MM.1S (cell line): ENCODE measurements at regions not wholly inside any gene's neighbourhood (a gene's known extent, or its start where the extent isn't known, plus 50 kb on each side); places are given as distances from the start of the nearest gene placed in this dataset.

Experiments
- DNase-seq: peaks from one replicate; pipeline ENCODE4 v3.0.0-alpha.2; 2015
- H2AFZ ChIP-seq: fragments of 300-600 bp; sonication (generic); 2 replicates; pipeline ENCODE4 v1.6.0; 2016; ENCODE audit warnings: antibody characterized with exemption, low read length
- H3F3A ChIP-seq: fragments of 300-600 bp; sonication (generic); 2 replicates; pipeline ENCODE4 v1.6.1; 2016; ENCODE audit warnings: mild to moderate bottlenecking, antibody characterized with exemption, low read length, moderate library complexity, mixed read lengths; ENCODE audit not compliant: insufficient read depth
- H3K27ac ChIP-seq: fragments of 300-600 bp; sonication (generic); 2 replicates; pipeline ENCODE4 v1.5.1; 2016; ENCODE audit warnings: mild to moderate bottlenecking, low read length
- H3K27me3 ChIP-seq: fragments of 300-600 bp; sonication (generic); replicated peaks from 2 replicates; pipeline ENCODE4 v1.6.0; 2016; ENCODE audit warnings: low read length; ENCODE audit not compliant: insufficient read depth
- H3K36me3 ChIP-seq: fragments of 300-600 bp; sonication (generic); replicated peaks from 2 replicates; pipeline ENCODE4 v1.6.1; 2016; ENCODE audit warnings: mild to moderate bottlenecking, low read length, mixed read lengths; ENCODE audit not compliant: insufficient read depth
- H3K4me1 ChIP-seq: fragments of 300-600 bp; sonication (generic); 2 replicates; pipeline ENCODE4 v1.6.1; 2016; ENCODE audit warnings: low read length, mixed read lengths
- H3K4me2 ChIP-seq: fragments of 300-600 bp; sonication (generic); 2 replicates; pipeline ENCODE4 v1.6.0; 2016; ENCODE audit warnings: low read depth, low read length
- H3K4me3 ChIP-seq: fragments of 300-600 bp; sonication (generic); 2 replicates; pipeline ENCODE4 v1.5.1; 2016; ENCODE audit warnings: low read length, mixed read lengths
- H3K79me2 ChIP-seq: fragments of 300-600 bp; sonication (generic); 2 replicates; pipeline ENCODE4 v1.6.1; 2016; ENCODE audit warnings: mixed run types, low read length, mixed read lengths
- H3K9ac ChIP-seq: fragments of 300-600 bp; sonication (generic); 2 replicates; pipeline ENCODE4 v1.6.1; 2016; ENCODE audit warnings: low read length, mixed read lengths
- H3K9me2 ChIP-seq: fragments of 300-600 bp; sonication (generic); replicated peaks from 2 replicates; pipeline ENCODE4 v1.6.1; 2016; ENCODE audit warnings: mild to moderate bottlenecking, low read length, mixed read lengths; ENCODE audit not compliant: insufficient read depth
- H3K9me3 ChIP-seq: fragments of 300-600 bp; sonication (generic); replicated peaks from 2 replicates; pipeline ENCODE4 v1.6.1; 2016; ENCODE audit warnings: mild to moderate bottlenecking, low read length, mixed read lengths; ENCODE audit not compliant: insufficient read depth
- H4K20me1 ChIP-seq: fragments of 300-600 bp; sonication (generic); 2 replicates; pipeline ENCODE4 v1.6.1; 2016; ENCODE audit warnings: mild to moderate bottlenecking, low read length, moderate library complexity, mixed read lengths; ENCODE audit not compliant: insufficient read depth
- EZH2 ChIP-seq: fragments of 300-600 bp; sonication (generic); optimal IDR thresholded peaks from 2 replicates; pipeline ENCODE3; 2017; ENCODE audit warnings: low read depth, mild to moderate bottlenecking, antibody characterized with exemption, low read length, mixed read lengths
- EZH2phosphoT487 ChIP-seq: fragments of 300-600 bp; sonication (generic); IDR thresholded peaks from 2 replicates; pipeline ENCODE4 v1.6.1; 2018; ENCODE audit warnings: antibody characterized with exemption, low read length
- TF ChIP-seq, protein P1 (sequence below): fragments of 300-600 bp; sonication (generic); IDR thresholded peaks from 2 replicates; pipeline ENCODE4 v1.5.1; 2016; ENCODE audit warnings: antibody characterized with exemption, low read length, mixed read lengths

DNA sequence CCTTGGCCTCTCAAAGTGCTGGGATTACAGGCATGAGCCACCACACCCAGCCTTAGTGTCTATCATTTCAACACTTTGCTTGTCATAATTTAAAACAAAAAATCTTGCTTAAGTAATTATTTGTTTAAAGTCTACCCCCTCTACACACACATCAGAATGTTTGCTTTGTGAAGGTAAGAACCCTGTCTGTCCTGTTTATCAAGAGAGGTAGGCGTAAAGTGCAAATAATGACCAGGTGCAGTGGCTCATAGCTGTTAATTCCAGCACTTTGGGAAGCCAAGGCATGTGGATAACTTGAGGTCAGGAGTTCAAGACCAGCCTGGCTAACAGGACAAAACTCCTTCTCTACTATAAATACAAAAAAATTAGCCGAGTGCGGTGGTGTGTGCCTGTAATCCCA lies 326.7 kb upstream of the CLNK start:
- no peaks in the 10 kb centered on the region for H3F3A ChIP-seq
- no peaks in the 10 kb centered on the region for H4K20me1 ChIP-seq
- no peak overlapping the region for H3K4me3 ChIP-seq
- H3K36me3 ChIP-seq = no peaks in the 10 kb centered on the region
- DNase-seq = no peak
- H3K9ac ChIP-seq = no peak overlapping the region
- TF ChIP-seq, protein P1, sequence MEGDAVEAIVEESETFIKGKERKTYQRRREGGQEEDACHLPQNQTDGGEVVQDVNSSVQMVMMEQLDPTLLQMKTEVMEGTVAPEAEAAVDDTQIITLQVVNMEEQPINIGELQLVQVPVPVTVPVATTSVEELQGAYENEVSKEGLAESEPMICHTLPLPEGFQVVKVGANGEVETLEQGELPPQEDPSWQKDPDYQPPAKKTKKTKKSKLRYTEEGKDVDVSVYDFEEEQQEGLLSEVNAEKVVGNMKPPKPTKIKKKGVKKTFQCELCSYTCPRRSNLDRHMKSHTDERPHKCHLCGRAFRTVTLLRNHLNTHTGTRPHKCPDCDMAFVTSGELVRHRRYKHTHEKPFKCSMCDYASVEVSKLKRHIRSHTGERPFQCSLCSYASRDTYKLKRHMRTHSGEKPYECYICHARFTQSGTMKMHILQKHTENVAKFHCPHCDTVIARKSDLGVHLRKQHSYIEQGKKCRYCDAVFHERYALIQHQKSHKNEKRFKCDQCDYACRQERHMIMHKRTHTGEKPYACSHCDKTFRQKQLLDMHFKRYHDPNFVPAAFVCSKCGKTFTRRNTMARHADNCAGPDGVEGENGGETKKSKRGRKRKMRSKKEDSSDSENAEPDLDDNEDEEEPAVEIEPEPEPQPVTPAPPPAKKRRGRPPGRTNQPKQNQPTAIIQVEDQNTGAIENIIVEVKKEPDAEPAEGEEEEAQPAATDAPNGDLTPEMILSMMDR = no peak
- TF ChIP-seq EZH2 = no peak
- no peak for TF ChIP-seq EZH2phosphoT487
- H3K4me1 ChIP-seq = peaks cover 5% of the 10 kb centered on the region; the same call in 1 of the 2 replicates
- no peak overlapping the region for H2AFZ ChIP-seq
- H3K27me3 ChIP-seq = no peaks in the 10 kb centered on the region
- H3K79me2 ChIP-seq = no peaks in the 10 kb centered on the region
- no peaks in the 10 kb centered on the region for H3K9me3 ChIP-seq
- no peak overlapping the region for H3K27ac ChIP-seq
- no peak overlapping the region for H3K4me2 ChIP-seq
- H3K9me2 ChIP-seq = no peaks in the 10 kb centered on the region

DNA sequence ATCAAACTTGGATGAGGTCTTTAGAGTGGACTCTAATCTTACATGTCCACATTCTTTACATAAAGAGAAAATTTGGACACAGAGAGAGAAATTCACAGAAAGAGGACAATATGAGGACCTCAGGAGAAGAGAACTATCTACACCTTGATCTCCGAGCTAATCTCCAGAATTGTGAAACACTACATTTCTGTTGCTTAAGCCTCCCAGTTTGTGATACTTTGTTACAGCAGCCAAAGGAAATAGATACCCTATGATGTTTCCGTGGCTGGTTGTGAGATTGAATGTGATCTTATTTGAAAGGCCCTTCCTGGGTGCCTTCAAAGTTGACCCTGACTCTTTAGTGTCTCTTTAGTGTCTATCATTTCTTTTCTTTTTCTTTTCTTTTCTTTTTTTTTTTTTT lies 326.1 kb upstream of the CLNK start:
- H4K20me1 ChIP-seq = no peaks in the 10 kb centered on the region
- H3K4me2 ChIP-seq = no peak overlapping the region
- no peak overlapping the region for H3K4me3 ChIP-seq
- no peak overlapping the region for H2AFZ ChIP-seq
- no peaks in the 10 kb centered on the region for H3K9me3 ChIP-seq
- no peaks in the 10 kb centered on the region for H3K27me3 ChIP-seq
- H3K9ac ChIP-seq = no peak overlapping the region
- H3F3A ChIP-seq = no peaks in the 10 kb centered on the region
- TF ChIP-seq EZH2phosphoT487 = no peak
- TF ChIP-seq EZH2 = no peak
- TF ChIP-seq, protein P1 = no peak
- no peaks in the 10 kb centered on the region for H3K36me3 ChIP-seq
- DNase-seq = no peak
- no peaks in the 10 kb centered on the region for H3K9me2 ChIP-seq
- peaks cover 9% of the 10 kb centered on the region; the same call in 1 of the 2 replicates for H3K4me1 ChIP-seq
- H3K79me2 ChIP-seq = no peaks in the 10 kb centered on the region
- no peak overlapping the region for H3K27ac ChIP-seq

DNA sequence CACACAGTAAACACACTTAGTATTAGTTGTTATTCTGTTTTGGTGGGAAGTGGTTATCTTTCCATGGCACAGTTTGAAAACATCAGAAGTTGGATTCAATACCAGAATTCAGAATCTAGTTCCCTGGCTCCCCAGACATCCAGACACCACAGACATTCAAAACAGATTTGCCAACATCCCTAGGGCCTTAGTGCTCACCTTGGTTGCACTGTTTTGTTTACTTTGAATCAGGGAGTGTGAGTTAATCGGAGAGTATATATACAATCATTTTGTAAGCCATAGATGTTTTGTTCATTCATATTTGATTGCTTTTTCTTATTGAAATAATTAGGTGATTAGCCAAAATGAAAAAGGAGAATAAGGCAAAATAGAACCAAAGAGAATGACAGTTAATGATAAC lies 324.7 kb upstream of the CLNK start:
- no peak overlapping the region for H3K4me2 ChIP-seq
- TF ChIP-seq EZH2 = no peak
- TF ChIP-seq, protein P1 = no peak

More for the DNA sequence above, 324.7 kb upstream of the CLNK start:
- H4K20me1 ChIP-seq = no peaks in the 10 kb centered on the region
- H3K9me3 ChIP-seq = no peaks in the 10 kb centered on the region
- H3K9ac ChIP-seq = no peak overlapping the region
- H3K27ac ChIP-seq = no peak overlapping the region
- no peaks in the 10 kb centered on the region for H3K79me2 ChIP-seq
- no peaks in the 10 kb centered on the region for H3F3A ChIP-seq
- DNase-seq = no peak
- no peaks in the 10 kb centered on the region for H3K27me3 ChIP-seq
- H3K36me3 ChIP-seq = no peaks in the 10 kb centered on the region
- no peak overlapping the region for H2AFZ ChIP-seq
- H3K9me2 ChIP-seq = no peaks in the 10 kb centered on the region
- H3K4me3 ChIP-seq = no peak overlapping the region
- H3K4me1 ChIP-seq = peaks cover 19% of the 10 kb centered on the region
